DMS53 (cell line): ENCODE measurements at regions not wholly inside any gene's neighbourhood (a gene's known extent, or its start where the extent isn't known, plus 50 kb on each side); places are given as distances from the start of the nearest gene placed in this dataset.

Experiments used
- DNase-seq: peaks from one replicate; lab custom pipeline; 2025; lab: John Stamatoyannopoulos, UW

DNA sequence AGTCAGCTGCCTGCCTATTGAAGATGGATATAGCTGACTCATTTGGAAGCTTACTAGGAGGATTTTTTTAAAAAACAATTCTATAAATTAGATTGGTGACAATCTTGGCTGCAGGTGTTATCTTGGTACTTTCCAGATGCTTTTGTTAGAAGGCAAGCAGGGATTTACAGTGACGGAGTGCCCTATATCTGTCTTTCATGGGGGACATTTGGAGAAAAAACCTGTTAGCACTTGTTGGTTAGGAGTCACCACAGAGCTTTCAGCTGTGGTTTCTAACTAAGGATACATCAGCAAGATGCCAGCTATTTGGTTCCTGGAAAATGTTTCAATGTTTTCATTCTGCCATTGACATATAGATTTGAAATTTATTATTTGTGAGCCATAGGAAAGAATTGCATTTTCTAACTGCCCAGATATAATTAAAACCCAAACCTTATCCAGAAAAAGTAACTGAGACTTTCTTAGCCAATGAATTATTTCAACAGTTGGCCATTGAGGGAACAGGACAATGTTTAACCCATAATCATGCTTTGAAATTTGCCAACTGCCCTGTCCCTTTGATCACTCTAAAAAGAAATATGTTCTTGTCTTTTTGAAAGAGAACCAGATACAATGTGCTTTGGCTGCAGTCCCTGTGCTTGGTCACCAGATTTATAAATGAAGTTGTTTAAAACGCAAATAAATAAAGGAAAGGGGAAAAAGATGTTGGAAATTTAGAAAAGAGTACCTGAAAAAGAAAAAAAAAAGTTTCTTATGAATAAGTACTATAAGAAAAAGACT is 761.0 kb upstream of the CXADR start:
- DNase-seq: no peak

DNA sequence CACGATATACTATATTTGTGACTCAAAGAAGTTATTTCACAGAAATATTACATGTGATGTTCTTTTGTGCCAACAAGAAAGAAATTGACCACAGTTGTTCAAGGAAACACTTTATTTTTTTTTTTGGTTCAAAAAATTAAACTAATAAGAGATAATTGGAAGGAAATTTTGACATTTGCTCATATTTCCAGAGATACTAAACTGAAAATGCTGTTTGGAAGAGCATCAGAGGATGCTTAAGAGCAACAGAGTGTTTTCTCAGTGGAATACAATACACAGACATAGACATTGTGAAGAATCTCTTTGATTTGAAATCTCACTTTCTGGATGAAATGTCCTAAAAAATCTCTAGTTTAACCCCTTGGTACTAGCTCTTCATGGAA is 760.4 kb upstream of the CXADR start:
- no peak for DNase-seq

DNA sequence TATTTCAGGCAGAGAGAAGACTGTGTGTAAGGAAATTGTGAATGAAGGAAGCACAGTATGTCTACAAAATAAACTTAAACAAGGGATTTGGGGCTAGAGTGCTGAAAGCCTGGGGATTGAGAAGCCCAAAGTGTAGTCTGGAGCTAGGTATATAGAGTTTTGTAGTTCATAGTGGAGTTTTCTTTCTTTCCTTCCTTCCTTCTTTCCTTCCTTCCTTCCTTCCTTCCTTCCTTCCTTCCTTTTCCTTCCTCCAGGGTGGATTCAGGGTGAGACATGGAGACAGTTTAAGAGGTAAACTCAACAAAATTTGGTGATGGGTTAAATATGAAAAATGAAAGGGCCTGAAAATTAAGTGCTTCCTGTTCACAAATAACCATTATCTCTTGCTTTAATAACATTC is 757.8 kb upstream of the CXADR start:
- no peak for DNase-seq

DNA sequence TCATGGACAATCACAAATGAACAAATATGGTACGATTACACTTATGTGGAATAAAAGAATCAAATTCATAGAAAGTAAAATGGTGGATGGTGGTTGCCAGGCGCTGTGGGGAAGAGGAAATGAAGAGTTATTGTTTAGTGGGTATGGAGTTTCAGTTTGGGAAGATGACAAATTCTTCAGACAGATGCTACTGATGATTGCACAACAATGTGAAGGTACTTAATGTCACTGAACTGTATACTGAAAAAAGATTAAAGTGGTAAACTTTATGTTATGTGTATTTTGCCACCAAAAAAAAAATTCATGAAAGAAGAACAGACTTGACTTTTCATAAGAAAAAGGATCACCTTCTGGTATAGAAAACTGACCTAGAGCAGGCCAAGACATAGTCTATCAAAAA is 745.6 kb upstream of the CXADR start:
- DNase-seq: no peak

DNA sequence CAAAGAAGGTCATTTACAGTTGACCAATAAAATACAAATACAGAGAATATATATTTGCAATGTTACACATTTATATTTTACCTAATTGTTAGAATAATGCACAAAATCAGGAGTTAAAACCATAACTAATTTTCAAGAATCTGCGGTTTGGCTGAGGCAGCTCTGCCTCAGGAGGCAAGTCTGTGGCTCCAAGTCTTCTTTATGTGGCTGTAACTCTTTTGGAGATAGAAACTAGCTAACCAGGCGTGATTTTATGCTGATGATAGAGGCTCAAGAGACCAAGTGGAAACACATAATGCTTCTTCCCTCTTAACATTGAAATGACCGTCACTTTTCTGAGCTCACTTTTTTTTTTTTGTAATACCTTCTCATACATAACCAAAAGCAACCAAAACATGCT is 744.7 kb upstream of the CXADR start:
- DNase-seq: no peak

DNA sequence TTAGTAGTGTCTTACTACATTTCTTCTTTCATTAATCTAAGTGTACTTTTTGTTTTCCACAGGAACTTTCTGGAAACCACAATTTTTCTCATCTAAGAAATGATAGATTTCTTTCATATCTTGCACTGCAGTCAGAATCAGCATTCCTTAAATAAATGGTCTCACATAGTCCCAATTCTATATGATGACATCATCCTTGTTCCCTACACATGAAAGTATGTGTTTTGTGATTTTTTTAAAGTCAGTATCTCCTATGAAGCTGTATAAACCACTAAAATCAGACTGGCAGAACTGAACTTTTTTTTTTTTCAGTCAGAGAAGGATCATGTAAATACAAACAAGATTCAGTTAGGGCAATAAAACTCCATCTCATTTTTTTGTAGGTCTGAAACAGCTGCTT is 742.6 kb upstream of the CXADR start:
- DNase-seq: no peak

DNA sequence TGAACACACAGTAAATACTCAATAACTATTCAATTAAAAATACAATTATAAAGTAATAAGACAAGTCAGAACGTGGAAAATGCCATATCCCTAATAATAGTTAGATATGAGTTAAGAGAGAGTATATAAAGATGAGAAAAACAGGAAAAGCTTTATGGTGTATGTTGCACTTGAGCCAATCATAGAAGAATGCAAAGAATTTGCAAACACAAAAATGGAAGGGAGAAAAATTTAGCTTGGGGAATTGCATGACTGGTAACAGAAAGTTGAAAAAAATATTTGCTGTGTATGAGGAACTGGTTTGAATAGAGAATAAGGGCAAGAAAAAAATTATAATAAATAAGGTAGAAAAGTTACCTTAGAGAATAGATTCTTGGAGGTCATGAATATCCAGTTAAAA is 739.6 kb upstream of the CXADR start:
- DNase-seq: no peak

DNA sequence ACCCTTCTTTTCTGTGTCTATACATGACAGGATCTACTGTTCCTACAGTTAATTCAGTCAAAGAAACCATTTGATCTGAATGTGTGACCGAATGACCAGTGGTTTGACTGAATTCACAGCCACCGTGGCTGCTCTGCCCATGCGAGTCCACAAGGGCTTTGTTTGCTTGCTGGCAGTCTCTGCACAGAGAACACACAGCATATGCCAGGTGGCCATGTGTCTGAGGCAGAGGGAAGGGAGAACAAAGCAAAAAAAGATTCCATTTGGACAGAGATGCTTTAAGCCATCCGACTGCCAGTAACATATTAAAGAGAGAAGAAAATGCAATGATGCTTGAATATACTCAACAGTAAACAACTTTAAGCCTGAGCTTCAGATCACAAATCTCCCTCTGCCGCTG is 737.8 kb upstream of the CXADR start:
- peak; percentile 43 for DNase-seq

DNA sequence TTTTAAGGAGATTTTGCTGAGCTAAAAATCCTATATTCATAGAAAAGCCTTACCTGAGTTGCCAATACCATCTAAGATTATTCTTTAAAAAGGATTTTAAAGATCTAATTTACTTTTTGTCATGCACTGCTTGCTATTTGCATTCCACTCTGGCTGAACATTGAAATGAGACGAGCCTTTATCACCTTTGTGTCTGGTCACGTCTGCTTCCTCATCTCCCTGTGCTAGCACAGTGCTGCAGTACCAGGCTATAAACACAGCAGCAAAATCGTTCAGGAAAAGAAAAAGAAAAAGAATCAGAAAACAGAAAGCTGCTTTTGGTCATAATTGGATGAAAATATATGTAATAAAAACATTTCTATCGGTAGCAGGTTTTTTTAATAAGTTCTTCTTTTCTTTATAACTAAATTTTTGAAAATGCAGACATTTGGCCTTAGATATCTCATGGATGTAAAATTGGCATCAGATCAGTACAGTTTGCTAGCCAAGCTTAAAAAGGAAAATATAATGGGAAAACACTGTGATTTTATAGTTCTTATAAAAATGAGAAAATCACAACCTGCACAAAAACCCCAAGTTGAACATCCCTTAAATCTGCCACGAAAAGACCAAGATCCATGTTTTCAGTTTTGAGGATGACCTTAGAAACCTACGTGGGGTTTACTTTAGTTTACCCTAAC is 735.7 kb upstream of the CXADR start:
- DNase-seq: no peak

DNA sequence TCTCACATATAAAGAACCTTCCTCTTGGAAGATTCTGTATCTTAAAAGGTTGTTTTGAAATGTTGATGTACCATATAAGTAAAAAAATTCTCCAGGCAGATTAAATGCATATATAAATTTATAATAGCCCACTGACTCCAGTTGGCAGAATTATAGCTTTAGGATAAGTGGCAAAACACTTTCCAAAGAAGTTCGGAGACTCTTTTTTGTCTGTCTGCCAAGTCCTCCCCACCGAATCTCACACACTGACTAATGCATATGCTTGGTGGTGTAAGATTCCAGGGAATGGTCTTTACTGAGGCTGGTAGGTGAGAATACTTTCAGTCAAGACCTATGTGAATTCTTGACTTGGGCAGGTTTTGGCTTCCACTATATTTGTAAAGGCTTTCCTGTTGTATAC is 724.3 kb upstream of the CXADR start:
- no peak for DNase-seq

DNA sequence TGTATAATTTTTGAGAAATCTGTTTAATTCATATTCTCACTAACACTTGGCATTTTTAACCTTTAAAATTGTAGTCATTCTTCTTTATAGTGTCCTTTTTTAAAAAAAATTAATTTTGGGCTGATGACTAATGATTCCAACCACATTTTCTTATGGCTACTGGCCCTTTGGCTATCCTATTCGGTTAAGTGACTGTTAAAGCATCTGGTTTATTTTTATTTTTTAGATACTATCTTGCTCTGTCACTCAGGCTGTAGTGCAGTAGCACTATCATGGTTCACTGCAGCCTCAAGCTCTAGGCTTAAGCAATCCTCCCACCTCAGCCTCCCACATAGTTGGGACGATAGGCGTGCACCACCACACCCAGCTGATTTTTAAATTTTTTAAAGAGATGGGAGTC is 723.2 kb upstream of the CXADR start:
- no peak for DNase-seq

DNA sequence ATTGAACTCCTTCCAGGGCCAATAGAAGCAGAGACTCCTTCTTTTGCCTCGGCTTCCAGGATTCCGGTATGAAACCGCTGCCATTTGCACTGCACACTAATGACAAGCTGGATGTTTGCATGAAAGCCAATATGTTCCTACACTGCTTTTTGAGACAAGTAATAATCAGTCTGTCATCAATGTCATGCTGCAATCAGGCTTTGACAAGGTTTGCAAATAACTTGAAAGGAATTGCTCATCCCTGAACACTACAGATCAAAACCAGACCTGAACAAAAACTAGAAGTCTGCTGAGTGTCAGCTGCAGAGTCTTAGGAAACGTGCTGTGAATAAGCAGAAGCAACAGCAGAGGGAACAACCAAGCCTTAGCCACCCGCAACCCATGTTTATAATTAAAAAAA is 720.7 kb upstream of the CXADR start:
- no peak for DNase-seq

DNA sequence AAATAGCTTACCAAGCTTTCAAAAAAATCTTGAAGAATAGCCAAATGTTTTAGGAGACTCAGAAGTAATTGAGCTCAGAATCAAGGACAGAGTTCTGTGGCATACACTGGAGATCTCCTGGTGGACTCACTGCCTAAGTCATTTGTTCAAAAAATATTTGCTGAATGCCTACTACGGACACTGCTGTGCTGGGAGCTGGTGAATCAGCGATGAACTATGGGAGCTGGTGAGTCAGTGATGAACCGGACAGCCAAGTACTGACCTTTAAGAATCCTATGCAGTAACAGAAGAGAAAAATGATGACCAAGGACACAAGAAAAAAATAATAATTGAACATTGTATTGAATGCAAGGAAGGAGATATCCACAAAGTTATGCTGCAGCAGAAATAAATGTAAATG is 717.9 kb upstream of the CXADR start:
- no peak for DNase-seq

DNA sequence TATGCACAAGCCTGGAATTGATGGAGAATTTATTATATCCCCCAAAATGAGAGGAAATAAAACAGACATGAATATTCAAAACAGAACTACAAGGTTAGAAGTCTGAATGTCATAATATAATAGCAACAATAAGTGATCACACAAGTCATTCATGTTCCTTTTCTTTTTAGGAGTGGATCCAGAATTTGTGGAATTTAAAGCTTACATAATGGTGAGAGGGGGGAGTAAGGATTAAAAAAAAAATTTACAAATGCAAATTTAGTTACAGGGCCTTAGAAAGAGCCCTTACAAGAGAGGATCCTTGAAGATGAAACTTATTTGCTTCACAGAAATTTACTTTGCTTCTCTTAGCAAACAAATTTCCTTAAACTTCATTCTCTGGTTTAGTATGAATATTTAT is 716.1 kb upstream of the CXADR start:
- DNase-seq: no peak

DNA sequence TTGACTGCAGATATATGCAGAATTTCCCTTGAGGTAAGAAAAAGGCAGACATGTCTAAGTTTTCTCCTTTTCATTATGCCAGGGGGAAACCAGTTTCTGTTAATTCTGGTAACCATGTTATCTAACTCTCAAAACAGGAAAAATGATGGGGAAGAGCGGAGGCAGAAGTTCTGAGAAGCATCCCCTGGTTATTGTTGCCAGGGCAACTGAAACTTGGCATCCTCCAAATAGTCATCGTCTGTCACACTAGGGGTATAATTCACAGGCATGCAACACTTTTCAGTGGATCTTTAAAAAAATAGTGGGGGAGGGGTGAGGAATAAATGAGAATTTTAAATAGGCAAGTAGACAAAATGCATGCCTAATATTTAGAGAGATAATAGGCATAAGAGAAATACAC is 715.3 kb upstream of the CXADR start:
- DNase-seq: no peak

DNA sequence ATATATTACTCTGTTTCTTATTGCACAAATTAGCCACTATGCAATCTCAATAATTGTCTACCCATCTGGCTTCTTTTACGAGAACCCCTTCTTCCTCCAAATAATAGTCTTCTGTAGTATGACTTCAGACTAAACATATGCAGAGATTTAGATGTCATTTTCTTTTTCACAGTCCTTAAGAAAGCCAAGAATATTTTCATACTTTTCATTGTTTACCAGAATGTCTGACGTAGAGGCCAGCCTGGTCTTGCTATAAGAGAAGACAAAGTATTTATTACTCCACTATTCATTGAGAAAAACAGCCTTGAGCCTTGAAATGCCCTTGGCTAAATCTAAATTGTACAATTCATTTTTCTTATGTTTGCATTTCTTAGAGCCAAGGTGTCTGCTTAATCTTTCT is 714.9 kb upstream of the CXADR start:
- DNase-seq: no peak

DNA sequence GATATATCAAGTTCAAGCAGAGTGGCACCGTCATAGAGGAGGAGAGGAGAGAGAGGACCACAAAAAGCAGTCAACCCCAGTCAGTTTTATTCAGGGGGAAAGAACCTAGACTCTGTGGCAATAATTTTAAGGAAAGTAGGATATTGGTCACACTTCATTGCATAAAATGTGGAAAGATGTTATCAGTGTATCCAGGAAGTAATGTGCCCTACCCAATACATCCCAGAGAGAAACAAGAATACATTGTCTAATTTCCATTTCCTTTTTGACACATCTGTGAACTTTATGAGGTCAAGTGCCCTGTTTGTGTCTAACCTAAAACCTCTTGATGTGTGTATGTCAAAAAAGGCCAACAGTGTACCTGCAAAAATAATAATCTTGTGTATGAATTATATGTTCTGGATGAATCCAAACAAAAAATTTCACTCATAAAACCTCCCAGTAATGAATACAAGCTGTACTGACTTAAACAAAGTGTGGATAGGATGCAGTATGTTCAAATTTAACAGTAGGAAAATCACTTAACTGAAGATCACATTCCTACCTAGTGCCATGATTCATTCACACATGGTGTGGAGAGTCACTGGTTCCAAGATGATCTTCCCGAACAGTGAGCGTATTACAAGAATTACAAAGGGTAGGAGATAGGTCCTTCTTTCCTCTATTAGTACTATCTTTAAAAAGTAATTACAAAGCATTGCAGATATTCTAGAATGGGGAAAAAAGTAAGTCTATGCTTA is 712.1 kb upstream of the CXADR start:
- no peak for DNase-seq

DNA sequence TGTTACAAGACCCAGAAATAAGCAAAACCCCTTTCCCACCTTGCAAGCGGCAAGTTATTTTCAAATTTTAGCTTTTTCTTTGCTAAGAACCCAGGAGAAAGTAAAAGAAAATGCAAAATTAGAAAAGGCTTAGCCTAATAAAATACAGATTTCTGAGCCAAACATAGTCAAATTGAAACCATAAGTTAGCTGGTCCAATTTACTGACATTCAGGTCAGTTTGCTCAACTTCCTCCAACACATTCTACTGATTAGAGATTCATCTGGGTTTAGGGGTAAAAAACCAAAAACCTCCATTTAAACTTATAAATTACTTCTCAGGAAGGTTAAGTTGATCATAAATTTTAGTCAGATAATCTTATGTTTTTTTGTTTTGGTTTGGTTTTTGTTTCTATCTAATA is 701.8 kb upstream of the CXADR start:
- no peak for DNase-seq

DNA sequence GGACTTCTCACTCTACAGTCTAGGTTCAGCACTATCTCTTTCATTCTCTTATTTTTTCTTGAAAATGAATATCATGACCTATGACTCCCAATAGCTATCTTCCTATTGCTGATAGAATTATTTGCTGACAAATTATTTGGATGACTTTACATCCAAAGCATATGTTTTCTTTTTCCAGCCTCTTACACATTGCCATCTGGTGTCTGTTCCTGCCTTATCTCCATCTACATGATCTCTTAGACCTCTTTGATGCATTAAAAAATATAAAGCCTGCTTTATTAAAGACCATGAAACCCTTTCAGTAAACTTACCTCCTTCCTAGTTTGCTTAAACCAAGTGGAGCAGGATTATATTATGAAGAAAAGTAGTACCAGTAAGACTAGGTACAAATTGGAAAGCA is 700.9 kb upstream of the CXADR start:
- no peak for DNase-seq

DNA sequence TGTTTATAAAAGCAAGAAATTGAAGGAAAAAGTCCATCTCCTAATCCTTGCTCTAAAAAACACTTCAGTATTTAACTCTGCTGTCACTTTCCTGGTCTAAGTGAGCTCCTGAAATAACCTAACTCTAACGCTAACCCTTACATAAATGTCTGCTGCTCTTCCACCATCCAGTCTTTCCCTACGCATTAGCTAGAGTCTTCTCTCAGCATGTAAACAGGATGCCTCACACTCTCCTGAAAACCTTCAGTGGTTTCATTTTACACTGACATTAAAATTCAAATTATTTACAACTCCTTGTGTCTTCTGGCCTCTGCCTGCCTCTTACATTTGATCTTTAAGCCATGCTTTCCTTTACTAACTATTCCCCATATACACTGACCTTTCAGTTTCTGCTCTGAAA is 697.6 kb upstream of the CXADR start:
- no peak for DNase-seq

DNA sequence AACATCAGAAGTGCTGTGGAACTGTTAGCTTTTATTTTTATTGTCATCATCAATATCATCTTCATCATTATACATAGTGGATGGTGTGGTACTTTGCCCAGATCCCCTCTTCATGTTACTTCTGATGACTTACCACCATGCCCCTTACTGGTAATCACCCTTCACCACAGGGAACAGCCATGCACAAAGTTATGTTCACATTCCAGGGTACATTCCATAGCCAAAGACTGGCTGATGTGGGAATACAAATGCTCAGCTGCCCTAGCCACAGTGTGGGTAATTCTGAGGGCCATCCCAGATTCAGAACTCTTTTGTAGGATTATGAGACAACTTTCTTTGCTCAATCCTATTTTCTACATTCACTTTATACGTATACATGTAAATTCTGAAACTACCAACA is 691.3 kb upstream of the CXADR start:
- no peak for DNase-seq

DNA sequence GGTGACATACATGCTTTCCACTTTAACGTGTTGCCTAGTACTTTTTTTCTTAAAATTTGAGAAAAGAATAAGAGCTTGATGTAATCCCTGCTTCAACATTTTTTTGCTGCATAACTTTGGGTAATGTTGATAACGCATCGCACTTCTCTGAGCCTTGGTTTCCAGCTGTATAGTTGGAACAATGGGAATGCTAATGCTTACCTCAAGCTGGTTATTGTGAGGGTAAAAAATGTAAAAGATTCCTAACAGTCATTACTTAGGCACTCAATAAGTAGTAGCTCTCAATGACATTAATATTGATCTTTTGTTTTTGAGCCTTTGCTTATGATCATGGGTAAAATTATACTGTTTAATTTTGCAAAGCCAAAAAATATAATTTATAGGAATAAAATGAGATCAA is 683.3 kb upstream of the CXADR start:
- DNase-seq: no peak

DNA sequence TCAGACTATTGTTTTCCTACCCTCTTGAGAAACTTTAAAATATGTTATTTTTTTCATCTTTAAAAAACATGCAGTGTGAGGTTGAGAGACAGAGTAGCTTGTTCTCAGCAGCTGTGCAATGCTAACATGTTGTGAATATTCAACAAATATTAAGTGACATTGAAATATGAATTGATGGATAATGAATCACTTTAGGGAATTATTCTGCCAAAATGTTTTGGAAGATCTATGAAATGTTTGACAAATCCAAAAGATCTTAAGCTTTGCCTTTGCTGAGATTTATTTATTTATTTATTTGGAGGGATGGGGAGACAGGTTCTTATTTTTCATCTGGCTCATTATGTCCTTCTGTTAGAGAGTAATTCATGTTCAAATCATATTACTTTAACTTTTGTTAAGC is 680.1 kb upstream of the CXADR start:
- no peak for DNase-seq
